HepG2 (cell line): ENCODE measurements at regions not wholly inside any gene's neighbourhood (a gene's known extent, or its start where the extent isn't known, plus 50 kb on each side); places are given as distances from the start of the nearest gene placed in this dataset.

ENCODE experiments used
- FOSL2 ChIP-seq: sonication (generic); formaldehyde crosslinking; IDR thresholded peaks from 2 replicates; pipeline ENCODE4 v1.4.0; 2020; ENCODE audit warnings: missing genetic modification reagents
- GATAD2A ChIP-seq: IDR thresholded peaks from 2 replicates; pipeline ENCODE4 v1.6.1; 2016
- HNRNPL ChIP-seq: fragments of 200-400 bp; formaldehyde crosslinking; IDR thresholded peaks from 2 replicates; pipeline ENCODE4 v1.6.1; 2017; ENCODE audit warnings: mild to moderate bottlenecking, low read depth, low read length
- KLF6 ChIP-seq: IDR thresholded peaks from 2 replicates; pipeline ENCODE4 v1.8.0; 2016; ENCODE audit warnings: missing biosample characterization, missing genetic modification reagents
- MTA1 ChIP-seq: sonication (generic); formaldehyde crosslinking; IDR thresholded peaks from 2 replicates; pipeline ENCODE4 v1.4.0; 2020; ENCODE audit warnings: missing genetic modification reagents, mild to moderate bottlenecking, borderline replicate concordance
- MYC ChIP-seq: sonication (generic); formaldehyde crosslinking; IDR thresholded peaks from 2 replicates; pipeline ENCODE4 v1.9.0; 2021; ENCODE audit warnings: missing genetic modification reagents, borderline replicate concordance
- NR2F6 ChIP-seq, 2 experiments: IDR thresholded peaks; 2 replicates each; pipeline ENCODE4 v1.6.1; 2016; ENCODE audit warnings: antibody characterized with exemption in 1 of 2, mild to moderate bottlenecking in 1 of 2
- PAX8 ChIP-seq: sonication (generic); formaldehyde crosslinking; IDR thresholded peaks from 2 replicates; pipeline ENCODE4 v1.8.0; 2022; ENCODE audit warnings: mild to moderate bottlenecking, missing genetic modification reagents, borderline replicate concordance
- PHF21A ChIP-seq: sonication (generic); formaldehyde crosslinking; IDR thresholded peaks from 2 replicates; pipeline ENCODE4 v1.5.0; 2020; ENCODE audit warnings: mild to moderate bottlenecking, missing genetic modification reagents
- POLR2AphosphoS5 ChIP-seq: IDR thresholded peaks from 2 replicates; pipeline ENCODE4 v1.6.1; 2012; ENCODE audit warnings: low read depth, low read length
- RERE ChIP-seq: IDR thresholded peaks from 2 replicates; pipeline ENCODE4 v1.6.1; 2016; ENCODE audit warnings: low read depth, missing genetic modification reagents, missing compliant biosample characterization
- RFX3 ChIP-seq: IDR thresholded peaks from 2 replicates; pipeline ENCODE4 v1.6.1; 2016; ENCODE audit warnings: missing biosample characterization, missing genetic modification reagents
- SMC3 ChIP-seq: IDR thresholded peaks from 2 replicates; pipeline ENCODE4 v1.6.1; 2011; ENCODE audit warnings: low read length, improper control_type of control experiment
- ZNF136 ChIP-seq: sonication (generic); formaldehyde crosslinking; IDR thresholded peaks from 2 replicates; pipeline ENCODE4 v1.8.1; 2022; ENCODE audit warnings: low read depth, mild to moderate bottlenecking, moderate library complexity, missing genetic modification reagents
- ZNF251 ChIP-seq: sonication (generic); formaldehyde crosslinking; IDR thresholded peaks from 2 replicates; pipeline ENCODE4 v1.9.0; 2021; ENCODE audit warnings: mild to moderate bottlenecking, missing genetic modification reagents
- ZNF335 ChIP-seq: sonication (generic); formaldehyde crosslinking; IDR thresholded peaks from 2 replicates; pipeline ENCODE4 v1.4.0; 2020; ENCODE audit warnings: missing genetic modification reagents
- ZNF792 ChIP-seq: IDR thresholded peaks from 2 replicates; pipeline ENCODE4 v1.6.1; 2016
- TF ChIP-seq, protein P1 (sequence below): sonication (generic); formaldehyde crosslinking; IDR thresholded peaks from 2 replicates; pipeline ENCODE4 v1.5.0; 2020; ENCODE audit warnings: mild to moderate bottlenecking, missing genetic modification reagents, moderate library complexity
- TF ChIP-seq, protein P2 (sequence below): sonication (generic); formaldehyde crosslinking; IDR thresholded peaks from 2 replicates; pipeline ENCODE4 v1.4.0; 2020; ENCODE audit warnings: missing genetic modification reagents

GRCh38 chr6:3990692-3991491 lies 88.0 kb downstream of the FAM217A start (continued):
- TF ChIP-seq RERE (CRISPR knock-in tag) (no peak), MTA1 (CRISPR knock-in tag) (0 out of 2 replicates have a peak, but pooled peaks have one; percentile 39), HNRNPL (no peak), PHF21A (CRISPR knock-in tag) (no peak), PAX8 (CRISPR knock-in tag) (0 out of 2 replicates have a peak, but pooled peaks have one; percentile 49), GATAD2A (peak; percentile 59; the same call in 1 of the 2 replicates), ZNF136 (CRISPR knock-in tag) (no peak), POLR2AphosphoS5 (no peak), ZNF792 (peak; percentile 77), SMC3 (peak; percentile 97), NR2F6 (IDR thresholded peaks at IDR 0.05) (no peak), NR2F6 (CRISPR knock-in tag; IDR thresholded peaks at IDR 0.05) (0 out of 2 replicates have a peak, but pooled peaks have one; percentile 11), ZNF335 (no peak), FOSL2 (CRISPR knock-in tag) (peak; percentile 42; the same call in 1 of the 2 replicates), KLF6 (CRISPR knock-in tag) (peak; percentile 30; the same call in 1 of the 2 replicates), RFX3 (CRISPR knock-in tag) (no peak), ZNF251 (CRISPR knock-in tag) (no peak), MYC (CRISPR knock-in tag) (peak; percentile 37; the same call in 1 of the 2 replicates)
- TF ChIP-seq, protein P1, sequence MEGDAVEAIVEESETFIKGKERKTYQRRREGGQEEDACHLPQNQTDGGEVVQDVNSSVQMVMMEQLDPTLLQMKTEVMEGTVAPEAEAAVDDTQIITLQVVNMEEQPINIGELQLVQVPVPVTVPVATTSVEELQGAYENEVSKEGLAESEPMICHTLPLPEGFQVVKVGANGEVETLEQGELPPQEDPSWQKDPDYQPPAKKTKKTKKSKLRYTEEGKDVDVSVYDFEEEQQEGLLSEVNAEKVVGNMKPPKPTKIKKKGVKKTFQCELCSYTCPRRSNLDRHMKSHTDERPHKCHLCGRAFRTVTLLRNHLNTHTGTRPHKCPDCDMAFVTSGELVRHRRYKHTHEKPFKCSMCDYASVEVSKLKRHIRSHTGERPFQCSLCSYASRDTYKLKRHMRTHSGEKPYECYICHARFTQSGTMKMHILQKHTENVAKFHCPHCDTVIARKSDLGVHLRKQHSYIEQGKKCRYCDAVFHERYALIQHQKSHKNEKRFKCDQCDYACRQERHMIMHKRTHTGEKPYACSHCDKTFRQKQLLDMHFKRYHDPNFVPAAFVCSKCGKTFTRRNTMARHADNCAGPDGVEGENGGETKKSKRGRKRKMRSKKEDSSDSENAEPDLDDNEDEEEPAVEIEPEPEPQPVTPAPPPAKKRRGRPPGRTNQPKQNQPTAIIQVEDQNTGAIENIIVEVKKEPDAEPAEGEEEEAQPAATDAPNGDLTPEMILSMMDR = peak; percentile 99
- TF ChIP-seq, protein P2, sequence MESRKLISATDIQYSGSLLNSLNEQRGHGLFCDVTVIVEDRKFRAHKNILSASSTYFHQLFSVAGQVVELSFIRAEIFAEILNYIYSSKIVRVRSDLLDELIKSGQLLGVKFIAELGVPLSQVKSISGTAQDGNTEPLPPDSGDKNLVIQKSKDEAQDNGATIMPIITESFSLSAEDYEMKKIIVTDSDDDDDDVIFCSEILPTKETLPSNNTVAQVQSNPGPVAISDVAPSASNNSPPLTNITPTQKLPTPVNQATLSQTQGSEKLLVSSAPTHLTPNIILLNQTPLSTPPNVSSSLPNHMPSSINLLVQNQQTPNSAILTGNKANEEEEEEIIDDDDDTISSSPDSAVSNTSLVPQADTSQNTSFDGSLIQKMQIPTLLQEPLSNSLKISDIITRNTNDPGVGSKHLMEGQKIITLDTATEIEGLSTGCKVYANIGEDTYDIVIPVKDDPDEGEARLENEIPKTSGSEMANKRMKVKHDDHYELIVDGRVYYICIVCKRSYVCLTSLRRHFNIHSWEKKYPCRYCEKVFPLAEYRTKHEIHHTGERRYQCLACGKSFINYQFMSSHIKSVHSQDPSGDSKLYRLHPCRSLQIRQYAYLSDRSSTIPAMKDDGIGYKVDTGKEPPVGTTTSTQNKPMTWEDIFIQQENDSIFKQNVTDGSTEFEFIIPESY (CRISPR knock-in tag) = 0 out of 2 replicates have a peak, but pooled peaks have one; percentile 33
